ENCODE measurements at regions not wholly inside any gene's neighbourhood (a gene's known extent, or its start where the extent isn't known, plus 50 kb on each side); places are given as distances from the start of the nearest gene placed in this dataset.

- TF ChIP-seq CEBPB (IDR thresholded peaks at IDR 0.05), result no peak
- no peak for TF ChIP-seq FOXM1 (IDR thresholded peaks at IDR 0.05; ENCODE audit: borderline replicate concordance, low read depth)
- TF ChIP-seq ZBTB7A (IDR thresholded peaks at IDR 0.05; ENCODE audit: low read depth), result no peak
- no peak for TF ChIP-seq REST (IDR thresholded peaks at IDR 0.05; ENCODE audit: low read depth)
- TF ChIP-seq MAX (IDR thresholded peaks at IDR 0.05), result no peak
- no peak for TF ChIP-seq CREB1 (IDR thresholded peaks at IDR 0.05; ENCODE audit: low read depth)
- TF ChIP-seq YY1 (IDR thresholded peaks at IDR 0.05; ENCODE audit: low read depth), result no peak
- no peak for TF ChIP-seq USF1 (IDR thresholded peaks at IDR 0.05)
- no peak for TF ChIP-seq TAF1 (IDR thresholded peaks at IDR 0.05; ENCODE audit: low read depth)
- TF ChIP-seq RAD21 (IDR thresholded peaks at IDR 0.05; ENCODE audit: low read depth), result no peak
- no peak for TF ChIP-seq EGR1 (IDR thresholded peaks at IDR 0.05)
- TF ChIP-seq NFIC (IDR thresholded peaks at IDR 0.05), result no peak
These were observed 418.8 kb downstream of the SUCLG1 start for GRCh38 chr2:84040281-84040680.
